Astrocyte of the spinal cord (primary cell): ENCODE measurements at regions not wholly inside any gene's neighbourhood (a gene's known extent, or its start where the extent isn't known, plus 50 kb on each side); places are given as distances from the start of the nearest gene placed in this dataset.

Experiments
- DNase-seq: peaks from one replicate; pipeline ENCODE4 v3.0.0; 2011; ENCODE audit warnings: low read depth, low spot score
- H3K4me3 ChIP-seq: 2 replicates; pipeline ENCODE4 v1.5.1; 2011; ENCODE audit warnings: low read depth, mild to moderate bottlenecking, low read length, moderate library complexity
- CTCF ChIP-seq: IDR thresholded peaks from 2 replicates; pipeline ENCODE4 v1.5.1; 2012; ENCODE audit warnings: low read depth, mild to moderate bottlenecking, low read length, inconsistent platforms
- in situ Hi-C: cut with HindIII; loops from 2 replicates; pipeline ENCODE4 v1.10.0; 2017; ENCODE audit warnings: low sequenced_read_pairs

- H3K4me3 ChIP-seq = no peak overlapping the region
- in situ Hi-C loops = no loop called here
- no peak for TF ChIP-seq CTCF
- DNase-seq = no peak
These were observed 165.6 kb downstream of the USP12 start for GRCh38 chr13:27005976-27006518.

GRCh38 chr13:27005556-27005955 is 166.1 kb downstream of the USP12 start:
- TF ChIP-seq CTCF = no peak
- no peak overlapping the region for H3K4me3 ChIP-seq
- in situ Hi-C loops = no loop called here
- no peak for DNase-seq

GRCh38 chr13:27004866-27005265 is 166.7 kb downstream of the USP12 start:
- H3K4me3 ChIP-seq = no peak overlapping the region
- no peak for TF ChIP-seq CTCF
- in situ Hi-C loops = no loop called here
- DNase-seq = no peak

- DNase-seq = no peak
- no peak for TF ChIP-seq CTCF
- in situ Hi-C loops = no loop called here
- H3K4me3 ChIP-seq = no peak overlapping the region
These were observed 167.3 kb downstream of the USP12 start for GRCh38 chr13:27004326-27004725.

- DNase-seq = no peak
- no peak overlapping the region for H3K4me3 ChIP-seq
- TF ChIP-seq CTCF = no peak
- in situ Hi-C loops = no loop called here
These were observed 169.9 kb downstream of the USP12 start for GRCh38 chr13:27001705-27002104.

GRCh38 chr13:27000686-27001085 is 170.9 kb downstream of the USP12 start:
- in situ Hi-C loops = no loop called here
- no peak overlapping the region for H3K4me3 ChIP-seq
- DNase-seq = no peak
- no peak for TF ChIP-seq CTCF

- no peak overlapping the region for H3K4me3 ChIP-seq
- no peak for DNase-seq
- in situ Hi-C loops = no loop called here
- TF ChIP-seq CTCF = no peak
These were observed 172.1 kb downstream of the USP12 start for GRCh38 chr13:26999499-26999898.
